NCI-H146 treated with DMSO at 0.1 percent for 48 hours (cell line): ENCODE measurements at regions not wholly inside any gene's neighbourhood (a gene's known extent, or its start where the extent isn't known, plus 50 kb on each side); places are given as distances from the start of the nearest gene placed in this dataset.

Source experiments
- DNase-seq: peaks from one replicate; lab custom pipeline; 2025; ENCODE audit not compliant: unreplicated experiment; lab: John Stamatoyannopoulos, UW

- peak; percentile 4 for DNase-seq
Measured at GRCh38 chr1:173420330-173420806, 56.8 kb upstream of the PRDX6 start.

GRCh38 chr1:173421286-173421685 is 55.8 kb upstream of the PRDX6 start:
- DNase-seq: no peak

GRCh38 chr1:173421789-173422188 is 55.3 kb upstream of the PRDX6 start:
- DNase-seq: no peak

GRCh38 chr1:173422456-173422976 is 54.6 kb upstream of the PRDX6 start:
- DNase-seq: no peak

GRCh38 chr1:173423291-173423690 is 53.8 kb upstream of the PRDX6 start:
- DNase-seq: no peak

GRCh38 chr1:173424143-173424542 is 53.0 kb upstream of the PRDX6 start:
- no peak for DNase-seq

GRCh38 chr1:173424782-173425407 is 52.2 kb upstream of the PRDX6 start:
- DNase-seq: no peak

GRCh38 chr1:173426057-173426456 is 51.1 kb upstream of the PRDX6 start:
- no peak for DNase-seq

- no peak for DNase-seq
Measured at GRCh38 chr1:173427146-173428054, 49.7 kb upstream of the PRDX6 start.
